Lower leg skin (tissue), 4 donors: ENCODE measurements at regions not wholly inside any gene's neighbourhood (a gene's known extent, or its start where the extent isn't known, plus 50 kb on each side); places are given as distances from the start of the nearest gene placed in this dataset.

Experiments
- DNase-seq, 2 donors: peaks; one replicate each; pipeline ENCODE4 v3.0.0-alpha.2; 2019; ENCODE audit warnings: low spot score in 2 of 2
- H3K4me3 ChIP-seq: fragments of 200-600 bp; sonication (generic); 2 replicates; pipeline ENCODE4 v1.5.1; 2017; ENCODE audit warnings: mild to moderate bottlenecking, low read depth; ENCODE audit not compliant: poor library complexity, severe bottlenecking
- CTCF ChIP-seq, 3 donors: fragments of 450-650 bp; IDR thresholded peaks; one replicate each; pipeline ENCODE4 v1.5.1; 2016; ENCODE audit warnings: antibody characterized with exemption in 3 of 3, mild to moderate bottlenecking in 3 of 3, moderate library complexity in 2 of 3
- POLR2A ChIP-seq, 2 donors: fragments of 450-650 bp; IDR thresholded peaks; one replicate each; pipeline ENCODE4 v1.6.1; 2016 to 2017; ENCODE audit warnings: antibody characterized with exemption in 2 of 2, mild to moderate bottlenecking in 1 of 2, moderate library complexity in 1 of 2
- WGBS, 2 donors: methylation state at CpG; one replicate each; pipeline ENCODE4 v1.1.5; 2018; 5-methylcytosine and 5-hydroxymethylcytosine counted together
- intact Hi-C: fragments of 100-400 bp; cut with DNase I; formaldehyde crosslinking; loops from one replicate; pipeline ENCODE4 v1.15.0; 2023; ENCODE audit warnings: low total_unique reads

DNA sequence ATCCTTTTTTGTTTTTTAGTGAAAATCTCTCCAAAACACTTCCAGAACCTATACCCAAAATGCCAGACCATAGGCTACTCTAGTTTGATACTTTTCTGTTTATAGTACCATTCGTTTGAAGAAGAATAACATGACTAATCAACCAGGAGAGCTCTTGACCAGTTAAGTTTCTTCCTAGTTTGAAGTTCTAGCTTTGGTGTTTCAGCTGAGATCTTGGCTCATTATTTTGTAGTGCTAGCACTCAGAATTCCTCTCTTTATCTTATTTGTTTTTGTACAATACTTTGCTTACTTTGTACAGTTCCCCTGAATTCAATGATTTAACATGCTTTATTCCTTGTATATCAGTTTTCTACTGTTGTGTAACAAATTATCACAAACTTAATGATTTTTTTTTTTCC, 911.6 kb downstream of the EFNA5 start:
- no peak for DNase-seq
- intact Hi-C loops, result no loop called here
- no peak for TF ChIP-seq CTCF (IDR thresholded peaks at IDR 0.05)
- no peak for TF ChIP-seq POLR2A (IDR thresholded peaks at IDR 0.05)
- 73 to 77% methylated on average over 1 of the region's 1 CpG for WGBS, 2 donors
- no peak overlapping the region for H3K4me3 ChIP-seq

GRCh38 chr5:106757672-106758071, 913.1 kb downstream of the EFNA5 start:
- 63 to 75% methylated on average over 3 of the region's 3 CpGs for WGBS, 2 donors
- TF ChIP-seq CTCF (IDR thresholded peaks at IDR 0.05) (no peak), POLR2A (IDR thresholded peaks at IDR 0.05) (no peak)
- intact Hi-C loops, result no loop called here
- DNase-seq, result no peak
- H3K4me3 ChIP-seq, result no peak overlapping the region

DNA sequence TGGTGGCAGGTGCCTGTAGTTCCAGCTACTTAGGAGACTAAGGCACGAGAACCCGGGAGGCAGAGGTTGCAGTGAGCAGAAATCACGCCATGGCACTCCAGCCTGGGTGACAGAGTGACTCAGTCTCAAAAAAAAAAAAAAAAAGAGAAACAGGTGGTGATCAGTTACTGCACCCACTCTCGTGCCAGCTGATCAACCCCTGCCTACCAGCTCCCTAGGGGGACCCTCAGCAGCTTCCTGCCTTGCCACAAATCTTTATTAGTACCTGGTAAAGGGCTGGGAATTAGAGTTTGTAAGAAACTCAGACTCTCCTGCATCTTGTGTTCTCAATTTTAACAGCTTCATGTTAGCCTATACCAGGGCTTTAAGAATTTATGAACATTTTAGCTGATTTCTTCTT, 914.9 kb downstream of the EFNA5 start:
- WGBS, 2 donors, result 81 to 88% methylated on average over 4 of the region's 4 CpGs
- TF ChIP-seq POLR2A (IDR thresholded peaks at IDR 0.05) (no peak), CTCF (IDR thresholded peaks at IDR 0.05) (no peak)
- no peak for DNase-seq
- H3K4me3 ChIP-seq, result no peak overlapping the region
- intact Hi-C loops, result no loop called here

GRCh38 chr5:106755066-106755465, 915.7 kb downstream of the EFNA5 start:
- no peak for DNase-seq
- WGBS, 2 donors, result 17 to 19% methylated on average over 2 of the region's 2 CpGs
- TF ChIP-seq CTCF (IDR thresholded peaks at IDR 0.05), result no peak
- TF ChIP-seq POLR2A (IDR thresholded peaks at IDR 0.05), result no peak
- intact Hi-C loops, result no loop called here
- H3K4me3 ChIP-seq, result no peak overlapping the region

DNA sequence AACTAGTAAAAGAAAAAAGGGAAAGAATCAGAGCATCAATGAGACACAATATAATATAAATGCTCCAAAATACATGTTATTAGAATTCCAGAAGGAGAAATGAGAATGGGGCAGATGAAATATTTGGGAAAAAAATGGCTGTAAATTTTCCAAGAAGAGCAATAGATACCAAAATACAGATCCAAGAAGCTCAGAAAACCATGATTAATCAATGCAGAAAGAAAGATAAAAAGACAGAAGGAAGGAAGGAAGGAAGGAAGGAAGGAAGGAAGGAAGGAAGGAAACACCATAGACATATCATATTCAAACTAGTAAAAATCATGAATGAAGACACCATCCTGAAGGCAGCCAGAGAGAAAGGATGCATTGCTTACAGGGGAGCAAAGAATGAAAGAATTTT, 920.9 kb downstream of the EFNA5 start:
- no peak for TF ChIP-seq CTCF (IDR thresholded peaks at IDR 0.05)
- no peak for TF ChIP-seq POLR2A (IDR thresholded peaks at IDR 0.05)
- DNase-seq, result no peak
- H3K4me3 ChIP-seq, result no peak overlapping the region
- intact Hi-C loops, result no loop called here

GRCh38 chr5:106739127-106739526, 931.6 kb downstream of the EFNA5 start:
- DNase-seq, result no peak
- H3K4me3 ChIP-seq, result no peak overlapping the region
- 77 to 82% methylated on average over 2 of the region's 2 CpGs for WGBS, 2 donors
- intact Hi-C loops, result no loop called here
- TF ChIP-seq POLR2A (IDR thresholded peaks at IDR 0.05) (no peak), CTCF (IDR thresholded peaks at IDR 0.05) (no peak)
